Breast epithelium (tissue), 4 donors: ENCODE measurements at regions not wholly inside any gene's neighbourhood (a gene's known extent, or its start where the extent isn't known, plus 50 kb on each side); places are given as distances from the start of the nearest gene placed in this dataset.
A peak's percentile ranks its signal among the peaks of the same experiment; 100 is the strongest.

Experiments used
- DNase-seq, 2 donors: peaks; one replicate each; pipeline ENCODE4 v3.0.0-alpha.2; 2019; ENCODE audit warnings: low spot score in 2 of 2
- H3K27ac ChIP-seq, 2 donors: fragments of 200-600 bp; sonication (generic) in 1 of 2; one replicate each; pipeline ENCODE4 v1.5.1; 2016 to 2019; ENCODE audit warnings: mild to moderate bottlenecking in 1 of 2
- H3K27me3 ChIP-seq, 2 donors: fragments of 200-600 bp; sonication (generic) in 1 of 2; one replicate each; pipeline versions ENCODE4 v1.5.1 to v1.6.0; 2017 to 2019; ENCODE audit warnings: control low read depth in 1 of 2, mild to moderate bottlenecking in 1 of 2
- H3K36me3 ChIP-seq: fragments of 200-600 bp; one replicate; pipeline ENCODE4 v1.5.1; 2019
- H3K4me1 ChIP-seq, 2 donors: fragments of 200-600 bp; sonication (generic); one replicate each; pipeline ENCODE4 v1.5.1; 2016 to 2019; ENCODE audit warnings: control low read depth in 1 of 2
- H3K4me3 ChIP-seq, 3 donors: fragments of 200-600 bp; sonication (generic); 1 replicate in 2 of 3; 2 replicates in 1 of 3; pipeline ENCODE4 v1.5.1; 2016 to 2019; ENCODE audit warnings: mild to moderate bottlenecking in 3 of 3, moderate library complexity in 2 of 3
- H3K9me3 ChIP-seq, 2 donors: fragments of 200-600 bp; sonication (generic) in 1 of 2; one replicate each; pipeline ENCODE4 v1.5.1; 2016 to 2019; ENCODE audit warnings: control low read depth in 1 of 2
- POLR2A ChIP-seq: fragments of 450-650 bp; IDR thresholded peaks from one replicate; pipeline ENCODE4 v1.6.1; 2016; ENCODE audit warnings: antibody characterized with exemption, mild to moderate bottlenecking, moderate library complexity
- POLR2AphosphoS5 ChIP-seq, 3 donors: sonication (generic); formaldehyde crosslinking; IDR thresholded peaks; one replicate each; pipeline ENCODE4 v1.6.1; 2017; ENCODE audit warnings: antibody characterized with exemption in 3 of 3
- intact Hi-C: fragments of 100-400 bp; cut with DNase I; formaldehyde crosslinking; loops from one replicate; pipeline ENCODE4 v1.15.1; 2023; ENCODE audit warnings: low total_unique reads
- TF ChIP-seq, protein P1 (sequence below), 3 donors: fragments of 450-650 bp; IDR thresholded peaks; one replicate each; pipeline ENCODE4 v1.5.1; 2016 to 2017; ENCODE audit warnings: antibody characterized with exemption in 3 of 3, mild to moderate bottlenecking in 3 of 3, moderate library complexity in 3 of 3

DNA sequence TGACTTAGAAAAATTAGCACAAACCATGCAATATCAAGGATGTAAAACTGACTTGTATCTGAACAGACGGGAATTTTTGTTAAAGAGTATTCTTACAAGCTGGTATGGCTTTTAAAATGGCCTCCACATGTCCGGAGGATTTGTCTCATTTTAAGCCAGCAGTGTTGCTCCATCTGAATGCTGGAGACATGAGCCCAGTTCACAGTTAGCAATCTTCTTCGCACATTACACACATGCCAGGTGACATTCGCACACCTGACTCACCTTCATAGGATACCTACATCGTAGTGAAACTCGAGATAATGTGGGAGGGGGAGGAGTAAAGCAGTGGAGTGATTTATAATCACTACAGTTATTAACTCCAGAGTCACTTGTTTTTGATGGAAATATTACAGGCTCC, 231.8 kb upstream of the RBBP8 start:
- no peaks in the 10 kb centered on the region for H3K9me3 ChIP-seq
- H3K36me3 ChIP-seq, result no peaks in the 10 kb centered on the region
- intact Hi-C loops, result loop anchor here (10.0 kb wide), 1 partner anchor 1517 kb away; no protein-coding TSS in a partner anchor
- no peaks in the 10 kb centered on the region for H3K4me1 ChIP-seq
- TF ChIP-seq, protein P1, sequence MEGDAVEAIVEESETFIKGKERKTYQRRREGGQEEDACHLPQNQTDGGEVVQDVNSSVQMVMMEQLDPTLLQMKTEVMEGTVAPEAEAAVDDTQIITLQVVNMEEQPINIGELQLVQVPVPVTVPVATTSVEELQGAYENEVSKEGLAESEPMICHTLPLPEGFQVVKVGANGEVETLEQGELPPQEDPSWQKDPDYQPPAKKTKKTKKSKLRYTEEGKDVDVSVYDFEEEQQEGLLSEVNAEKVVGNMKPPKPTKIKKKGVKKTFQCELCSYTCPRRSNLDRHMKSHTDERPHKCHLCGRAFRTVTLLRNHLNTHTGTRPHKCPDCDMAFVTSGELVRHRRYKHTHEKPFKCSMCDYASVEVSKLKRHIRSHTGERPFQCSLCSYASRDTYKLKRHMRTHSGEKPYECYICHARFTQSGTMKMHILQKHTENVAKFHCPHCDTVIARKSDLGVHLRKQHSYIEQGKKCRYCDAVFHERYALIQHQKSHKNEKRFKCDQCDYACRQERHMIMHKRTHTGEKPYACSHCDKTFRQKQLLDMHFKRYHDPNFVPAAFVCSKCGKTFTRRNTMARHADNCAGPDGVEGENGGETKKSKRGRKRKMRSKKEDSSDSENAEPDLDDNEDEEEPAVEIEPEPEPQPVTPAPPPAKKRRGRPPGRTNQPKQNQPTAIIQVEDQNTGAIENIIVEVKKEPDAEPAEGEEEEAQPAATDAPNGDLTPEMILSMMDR (IDR thresholded peaks at IDR 0.05), result no peak
- no peak for TF ChIP-seq POLR2AphosphoS5 (IDR thresholded peaks at IDR 0.05)
- no peak for TF ChIP-seq POLR2A
- DNase-seq, result no peak
- no peaks in the 10 kb centered on the region for H3K27me3 ChIP-seq
- H3K27ac ChIP-seq, result no peak overlapping the region
- H3K4me3 ChIP-seq, result no peak overlapping the region

DNA sequence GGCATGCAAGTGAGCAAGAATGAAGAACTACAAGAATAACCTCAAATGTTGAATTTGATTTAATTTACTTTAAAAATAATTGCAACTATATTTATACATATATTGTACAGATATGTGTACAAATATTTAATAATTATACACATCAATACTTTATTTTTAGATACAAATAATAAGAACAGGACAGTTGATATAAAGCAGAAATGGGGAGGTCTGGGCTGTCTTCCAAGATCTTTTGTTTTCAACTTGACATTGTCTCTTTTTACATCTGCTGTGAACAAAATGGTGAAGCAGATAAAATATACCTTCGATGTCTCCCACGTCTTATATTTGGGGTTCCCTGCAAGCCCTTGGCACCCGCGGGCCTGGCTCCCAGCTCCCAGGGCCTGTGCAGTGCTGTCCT, 231.3 kb upstream of the RBBP8 start:
- no peak overlapping the region for H3K27ac ChIP-seq
- intact Hi-C loops, result loop anchor here (10.0 kb wide), 1 partner anchor 1517 kb away; no protein-coding TSS in a partner anchor
- TF ChIP-seq, protein P1 (IDR thresholded peaks at IDR 0.05), result no peak
- TF ChIP-seq POLR2A (no peak), POLR2AphosphoS5 (IDR thresholded peaks at IDR 0.05) (no peak)

DNA sequence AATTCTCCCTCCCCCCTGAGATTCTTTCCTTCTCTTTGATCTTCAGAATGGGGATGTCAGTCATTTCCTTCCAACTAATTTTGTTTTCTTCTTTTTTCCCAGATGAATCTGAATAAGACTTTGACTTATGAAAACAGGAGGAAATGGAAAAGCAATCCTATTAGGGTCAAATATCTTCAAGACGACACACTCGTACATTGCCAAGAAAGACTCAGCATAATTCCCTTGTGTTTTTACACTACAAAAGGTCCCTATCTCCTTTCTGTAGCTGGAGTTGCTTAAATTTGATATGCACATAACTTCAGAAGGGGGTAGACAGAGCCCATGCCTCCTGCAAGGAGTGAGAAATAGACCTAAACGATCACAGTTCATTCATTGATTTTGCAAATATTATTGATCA, 230.3 kb upstream of the RBBP8 start:
- no peaks in the 10 kb centered on the region for H3K4me1 ChIP-seq
- DNase-seq, result no peak
- intact Hi-C loops, result loop anchor here (10.0 kb wide), 1 partner anchor 1518 kb away; no protein-coding TSS in a partner anchor
- H3K36me3 ChIP-seq, result no peaks in the 10 kb centered on the region
- TF ChIP-seq, protein P1 (IDR thresholded peaks at IDR 0.05), result no peak
- TF ChIP-seq POLR2A (no peak), POLR2AphosphoS5 (IDR thresholded peaks at IDR 0.05) (no peak)
- no peak overlapping the region for H3K27ac ChIP-seq
- H3K27me3 ChIP-seq, result no peaks in the 10 kb centered on the region
- H3K9me3 ChIP-seq, result no peaks in the 10 kb centered on the region
- no peak overlapping the region for H3K4me3 ChIP-seq

More for the DNA sequence above, 231.3 kb upstream of the RBBP8 start:
- Histone ChIP-seq H3K36me3 (no peaks in the 10 kb centered on the region), H3K4me3 (no peak overlapping the region), H3K27me3 (no peaks in the 10 kb centered on the region), H3K4me1 (no peaks in the 10 kb centered on the region), H3K9me3 (no peaks in the 10 kb centered on the region)
- no peak for DNase-seq

DNA sequence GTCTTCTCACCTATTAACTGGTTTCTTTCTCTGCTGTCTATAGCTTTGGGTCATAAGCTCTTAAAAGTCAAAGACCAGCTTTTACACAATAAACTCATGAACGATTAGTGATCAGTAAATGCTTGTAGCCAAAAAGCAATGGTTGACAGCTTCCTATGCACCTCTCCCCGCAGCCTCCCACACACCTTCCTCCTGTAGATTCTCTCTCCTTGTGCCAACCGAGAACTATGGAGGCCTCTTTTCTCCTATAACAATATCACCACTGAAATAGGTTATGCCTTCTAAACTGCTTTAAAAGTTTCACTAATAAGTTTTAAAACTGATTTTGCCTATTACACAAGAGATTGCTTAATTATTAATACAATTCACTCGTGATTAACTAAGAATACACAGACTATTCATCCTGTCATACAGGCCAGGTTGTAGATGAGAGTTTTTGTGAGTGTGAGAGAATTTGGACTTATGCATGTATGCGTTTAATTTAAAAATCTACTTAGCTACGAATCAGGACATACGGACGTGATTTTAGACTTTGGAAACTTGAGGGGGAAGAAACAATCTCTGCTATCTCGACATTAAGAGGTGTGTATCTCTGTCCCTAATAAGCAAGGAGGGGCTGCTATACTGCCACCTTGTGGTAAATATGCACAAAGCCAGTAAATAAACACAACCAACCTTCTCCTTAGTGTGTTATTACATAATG, 229.1 kb upstream of the RBBP8 start:
- DNase-seq, result no peak
- TF ChIP-seq, protein P1 (IDR thresholded peaks at IDR 0.05), result peak; percentile 22 to 79 (median 70)
- TF ChIP-seq POLR2AphosphoS5 (IDR thresholded peaks at IDR 0.05), result no peak
- Histone ChIP-seq H3K4me3 (no peak overlapping the region), H3K27ac (no peak overlapping the region), H3K9me3 (no peaks in the 10 kb centered on the region), H3K27me3 (no peaks in the 10 kb centered on the region), H3K36me3 (no peaks in the 10 kb centered on the region), H3K4me1 (no peaks in the 10 kb centered on the region)
- intact Hi-C loops, result loop anchor here (10.0 kb wide), 1 partner anchor 1519 kb away; no protein-coding TSS in a partner anchor

DNA sequence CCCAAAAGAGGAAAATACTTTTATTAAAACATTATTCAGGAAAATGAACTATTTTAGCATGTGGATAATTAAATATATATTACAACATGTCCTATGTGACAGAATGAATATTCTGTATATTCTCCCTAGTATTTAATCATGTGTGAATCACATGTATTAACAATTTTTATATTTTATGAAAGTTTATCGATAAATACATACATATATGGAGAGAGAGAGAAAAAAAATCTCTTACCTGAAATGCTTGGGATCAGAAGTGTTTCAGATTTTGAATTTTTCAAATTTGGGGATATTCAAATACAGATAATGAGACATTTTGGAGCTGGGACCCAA, 228.6 kb upstream of the RBBP8 start:
- no peak overlapping the region for H3K27ac ChIP-seq
- TF ChIP-seq, protein P1 (IDR thresholded peaks at IDR 0.05), result no peak
- no peak for TF ChIP-seq POLR2A
- TF ChIP-seq POLR2AphosphoS5 (IDR thresholded peaks at IDR 0.05), result no peak
- no peaks in the 10 kb centered on the region for H3K4me1 ChIP-seq
- no peaks in the 10 kb centered on the region for H3K36me3 ChIP-seq
- no peak overlapping the region for H3K4me3 ChIP-seq
- H3K27me3 ChIP-seq, result no peaks in the 10 kb centered on the region
- DNase-seq, result no peak
- H3K9me3 ChIP-seq, result no peaks in the 10 kb centered on the region
- intact Hi-C loops, result loop anchor here (10.0 kb wide), 1 partner anchor 1520 kb away; no protein-coding TSS in a partner anchor
